ENCODE measurements at regions not wholly inside any gene's neighbourhood (a gene's known extent, or its start where the extent isn't known, plus 50 kb on each side); places are given as distances from the start of the nearest gene placed in this dataset.
A peak's percentile ranks its signal among the peaks of the same experiment; 100 is the strongest.
"Not testable (repeated sequence)": the region's sequence is repeated elsewhere in the genome, so short reads cannot be mapped to it uniquely, and the experiment has no call there.

DNA sequence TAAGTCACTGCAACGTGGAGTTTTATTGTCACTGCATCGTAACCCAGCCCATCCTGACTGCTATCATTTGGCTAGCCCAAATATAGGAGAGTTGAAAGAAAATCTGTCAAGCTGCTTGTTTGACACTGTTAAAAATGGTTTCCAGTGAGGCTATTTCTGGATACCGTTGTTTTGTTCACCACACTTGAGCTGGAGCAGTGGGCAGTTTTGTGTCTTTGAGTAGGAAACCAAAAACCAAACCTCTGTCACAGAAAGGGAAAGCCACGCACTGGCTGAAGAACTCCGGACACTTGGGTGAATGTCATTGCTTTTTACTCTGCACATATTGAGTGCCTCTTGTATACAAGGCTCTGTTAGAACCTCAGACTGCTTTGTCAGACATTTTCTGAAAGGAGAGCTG lies 446.4 kb upstream of the CFAP20DC start:
- no peak for DNase-seq

DNA sequence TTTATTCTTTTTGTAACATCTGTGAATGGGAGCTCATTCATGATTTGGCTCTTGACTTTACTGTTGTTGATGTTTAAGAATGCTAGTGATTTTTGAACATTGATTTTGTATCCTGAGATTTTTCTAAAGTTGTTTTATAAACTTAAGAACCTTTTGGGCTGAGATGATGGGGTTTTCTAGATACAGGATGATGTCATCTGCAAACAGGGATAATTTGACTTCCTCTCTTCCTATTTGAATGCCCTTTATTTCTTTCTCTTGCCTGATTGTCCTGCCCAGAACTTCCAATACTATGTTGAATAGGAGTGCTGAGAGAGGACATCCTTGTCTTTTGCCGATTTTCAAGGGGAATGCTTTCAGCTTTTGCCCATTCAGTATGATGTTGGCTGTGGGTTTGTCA lies 445.1 kb upstream of the CFAP20DC start:
- not testable (repeated sequence) for DNase-seq

GRCh38 chr3:59486520-59486919 lies 436.7 kb upstream of the CFAP20DC start:
- no peak for DNase-seq

DNA sequence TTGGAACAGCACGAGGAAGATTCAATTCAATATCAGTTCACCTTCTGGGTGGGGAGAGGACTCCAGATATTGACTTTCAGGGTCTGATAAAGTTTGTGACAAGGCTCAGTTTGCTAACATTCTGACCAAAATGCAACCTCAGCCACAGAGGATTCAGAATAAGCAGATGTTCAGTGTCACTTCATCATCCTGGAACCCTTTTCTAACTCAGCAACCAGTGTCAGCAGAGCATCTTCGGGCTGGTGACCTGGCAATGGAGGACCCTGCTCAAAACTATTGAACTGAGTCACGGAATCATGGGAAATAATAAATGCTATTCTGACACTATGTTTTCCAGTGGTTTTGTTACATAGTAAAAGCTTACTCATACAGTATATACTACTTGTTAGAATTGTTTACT lies 433.4 kb upstream of the CFAP20DC start:
- DNase-seq, result no peak

- DNase-seq, result no peak
Observed at GRCh38 chr3:59482684-59483083, 432.9 kb upstream of the CFAP20DC start.

DNA sequence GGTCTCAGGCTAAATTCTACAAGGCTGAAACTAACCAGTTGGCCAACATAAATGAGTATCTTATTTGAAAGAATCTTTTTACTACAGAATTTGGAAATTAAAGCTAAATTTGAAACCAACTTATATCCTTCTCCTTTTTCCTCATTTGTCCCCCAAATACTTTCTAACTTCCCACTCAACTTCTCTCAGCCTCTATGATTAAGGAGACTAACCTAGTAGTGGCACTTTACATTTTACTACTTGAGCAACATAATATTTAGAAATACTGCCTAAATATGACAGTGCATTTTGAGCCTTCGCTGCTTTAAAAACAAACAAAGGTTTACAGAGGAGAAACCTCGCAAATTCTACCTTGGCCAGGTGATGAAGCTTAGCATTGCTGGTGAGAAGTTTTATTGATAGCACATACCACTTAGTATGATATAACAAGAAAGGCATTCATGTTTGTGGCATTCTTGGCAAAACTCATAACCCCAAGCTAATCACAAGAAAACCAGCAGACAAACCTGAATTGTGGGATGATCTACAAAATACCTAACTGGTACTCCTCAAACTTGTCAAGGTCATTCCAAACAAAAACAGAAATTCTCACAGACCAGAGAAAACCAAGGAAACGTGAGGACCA lies 432.1 kb upstream of the CFAP20DC start:
- DNase-seq, result no peak

DNA sequence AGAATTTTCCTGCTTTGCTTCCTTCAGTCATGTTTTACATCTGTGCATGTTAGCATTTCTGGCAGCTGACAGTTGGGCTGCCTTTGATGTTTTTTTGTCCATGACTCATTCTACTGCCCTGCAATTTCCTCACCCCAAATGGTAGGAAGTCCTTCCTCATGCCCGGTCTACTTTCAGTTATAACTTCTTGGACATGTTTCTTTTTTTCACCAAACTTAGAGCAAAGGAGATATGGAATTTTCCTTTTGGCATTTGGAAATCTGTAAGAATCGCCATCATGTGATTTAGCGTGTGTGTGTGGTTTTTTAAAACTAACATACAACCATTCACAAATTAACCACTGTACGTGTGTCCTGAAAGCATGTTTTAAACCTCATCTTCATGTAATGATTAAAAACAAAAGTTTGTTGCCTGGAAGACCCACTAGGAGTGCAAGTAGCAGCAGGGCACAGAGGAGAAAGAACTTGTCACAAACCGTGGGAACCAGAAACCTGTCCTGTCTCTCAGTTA lies 430.7 kb upstream of the CFAP20DC start:
- DNase-seq, result no peak

- DNase-seq, result no peak
Observed at GRCh38 chr3:59473636-59474035, 423.8 kb upstream of the CFAP20DC start.

DNA sequence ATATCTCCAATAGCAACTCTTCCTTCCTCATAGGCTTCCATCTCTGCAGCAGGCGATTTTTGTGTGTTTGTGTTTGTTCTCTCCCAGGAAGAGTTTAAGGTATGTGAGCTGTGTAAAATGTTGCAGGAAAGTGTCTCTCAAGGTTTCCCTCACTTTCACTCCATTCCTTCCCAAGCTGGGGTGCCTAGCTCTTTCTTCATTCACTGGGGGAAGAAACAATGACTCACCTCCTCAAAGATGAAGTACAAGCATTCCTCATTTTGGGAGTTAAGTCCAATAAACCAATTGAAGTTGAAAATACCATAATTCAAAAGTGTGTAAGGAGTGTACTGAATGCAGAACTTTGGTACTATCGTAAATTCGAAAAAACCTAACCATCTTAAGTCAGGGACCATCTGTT lies 422.7 kb upstream of the CFAP20DC start:
- DNase-seq, result no peak

DNA sequence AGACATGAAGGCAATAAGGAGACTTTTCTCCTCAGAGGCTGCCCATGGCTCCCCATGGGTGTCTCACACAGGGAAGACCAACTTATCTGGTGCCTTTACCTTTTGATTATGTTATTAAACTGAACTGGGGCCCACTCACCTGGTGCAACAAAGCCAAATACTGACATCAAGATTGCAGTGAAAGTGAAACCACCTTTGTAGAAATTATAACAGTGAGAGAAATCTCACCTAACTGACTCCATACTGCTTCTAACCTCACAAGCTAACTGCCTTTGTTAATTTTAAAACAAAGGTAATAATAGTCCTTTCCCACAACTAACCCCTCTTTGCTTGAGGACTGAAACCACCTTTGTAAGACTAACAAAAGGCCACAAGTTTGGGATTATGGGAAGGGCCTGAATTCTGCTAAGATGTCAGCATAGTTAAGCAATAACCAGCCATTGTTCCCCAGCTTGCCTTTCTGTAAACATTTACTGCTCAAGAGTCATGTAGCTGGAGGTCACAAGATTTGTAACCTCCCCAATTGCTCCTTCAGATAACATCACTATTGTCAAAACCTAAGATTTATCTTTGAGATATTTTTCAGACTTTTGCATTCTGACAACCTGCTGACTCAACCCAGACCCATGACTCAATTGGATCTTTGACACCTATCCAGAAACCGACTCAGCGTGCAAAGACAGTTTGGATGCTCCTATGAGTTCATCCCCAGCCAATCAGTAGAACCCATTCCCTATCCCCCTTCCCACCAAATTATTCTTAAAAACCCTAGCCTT lies 420.3 kb upstream of the CFAP20DC start:
- DNase-seq, result peak; percentile 41

- DNase-seq, result no peak
Observed at GRCh38 chr3:59467476-59467875, 417.7 kb upstream of the CFAP20DC start.

DNA sequence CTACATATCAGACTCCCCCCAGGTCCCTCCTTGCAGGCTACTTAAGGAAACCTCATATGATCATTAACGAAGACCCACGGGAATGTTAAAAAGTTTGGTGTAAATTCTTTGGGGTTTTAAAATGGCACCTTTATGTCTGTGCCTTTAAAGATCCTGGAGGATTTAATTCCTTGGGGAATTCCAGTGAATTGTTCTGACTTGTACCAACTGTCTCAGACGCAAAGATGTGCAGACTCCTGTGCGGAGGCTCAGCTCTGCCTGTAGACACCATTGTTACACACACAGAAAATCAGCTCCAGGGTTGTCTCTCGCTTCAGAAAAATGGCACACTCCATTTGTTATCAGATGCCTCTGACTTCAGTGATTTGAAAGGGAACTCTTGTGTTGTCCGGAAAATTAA lies 414.4 kb upstream of the CFAP20DC start:
- no peak for DNase-seq

GRCh38 chr3:59463253-59463652 lies 413.4 kb upstream of the CFAP20DC start:
- no peak for DNase-seq

GRCh38 chr3:59460068-59460467 lies 410.2 kb upstream of the CFAP20DC start:
- DNase-seq, result no peak

GRCh38 chr3:59456852-59457485 lies 407.1 kb upstream of the CFAP20DC start:
- peak; percentile 52 for DNase-seq

DNA sequence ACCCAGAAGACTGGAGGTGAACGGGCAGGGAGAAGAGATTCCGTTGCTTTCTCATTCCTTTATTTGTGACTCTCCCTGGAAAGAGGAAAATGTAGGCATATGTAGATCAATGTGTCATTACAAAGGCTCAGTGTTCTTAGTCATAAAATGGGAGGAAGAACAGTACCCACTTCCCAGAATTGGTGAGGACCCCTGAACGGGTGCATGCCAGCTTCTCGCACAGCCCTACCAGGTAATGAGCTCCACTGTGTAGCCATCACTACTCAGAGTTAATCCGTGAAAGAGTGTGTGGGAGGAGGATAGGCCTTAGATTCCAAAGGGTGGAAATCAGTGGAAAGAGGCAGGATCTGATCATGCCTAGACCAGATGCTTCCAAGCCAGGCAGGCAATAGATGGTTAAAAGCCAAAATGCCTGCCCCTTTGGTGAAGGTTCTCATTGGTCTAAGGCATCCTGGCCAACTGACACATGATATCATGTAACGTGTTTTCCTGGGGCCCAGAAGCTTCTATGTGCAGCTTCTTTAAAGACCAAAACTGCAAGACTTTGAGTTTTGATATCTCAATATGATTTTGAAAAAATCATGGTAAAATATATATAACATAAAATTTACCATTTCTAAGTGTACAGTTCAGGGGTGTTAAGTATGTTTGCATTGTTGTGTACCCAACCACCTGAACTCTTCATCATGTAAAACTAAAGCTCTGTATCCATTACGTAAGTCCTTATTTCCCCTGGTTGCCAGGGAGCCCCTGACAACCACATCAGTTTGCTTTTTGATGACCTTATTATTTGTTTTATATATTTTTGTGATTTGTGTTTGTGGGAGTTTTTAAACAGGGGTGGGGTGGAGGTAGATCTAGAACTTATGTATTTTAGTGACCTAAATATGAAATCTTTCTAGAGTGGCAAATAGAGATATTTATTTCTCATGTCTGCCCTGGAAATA lies 402.2 kb upstream of the CFAP20DC start:
- DNase-seq, result peak; percentile 14

- DNase-seq, result peak; percentile 58
Observed at GRCh38 chr3:59450946-59451763, 401.3 kb upstream of the CFAP20DC start.

- no peak for DNase-seq
Observed at GRCh38 chr3:59450437-59450836, 400.6 kb upstream of the CFAP20DC start.

- no peak for DNase-seq
Observed at GRCh38 chr3:59446775-59447465, 397.1 kb upstream of the CFAP20DC start.

GRCh38 chr3:59444676-59445075 lies 394.9 kb upstream of the CFAP20DC start:
- no peak for DNase-seq

GRCh38 chr3:59444294-59444671 lies 394.5 kb upstream of the CFAP20DC start:
- peak; percentile 27 for DNase-seq

Data from stimulated activated CD4-positive, alpha-beta T cell treated with anti-CD3 and anti-CD28 coated beads, Interleukin-15, amount 100 ng/mL, for 24 hours (primary cell).